NCI-H2029 (cell line): ENCODE measurements at regions not wholly inside any gene's neighbourhood (a gene's known extent, or its start where the extent isn't known, plus 50 kb on each side); places are given as distances from the start of the nearest gene placed in this dataset.

ENCODE experiments used
- DNase-seq: peaks from one replicate; lab custom pipeline; 2025; lab: John Stamatoyannopoulos, UW

DNA sequence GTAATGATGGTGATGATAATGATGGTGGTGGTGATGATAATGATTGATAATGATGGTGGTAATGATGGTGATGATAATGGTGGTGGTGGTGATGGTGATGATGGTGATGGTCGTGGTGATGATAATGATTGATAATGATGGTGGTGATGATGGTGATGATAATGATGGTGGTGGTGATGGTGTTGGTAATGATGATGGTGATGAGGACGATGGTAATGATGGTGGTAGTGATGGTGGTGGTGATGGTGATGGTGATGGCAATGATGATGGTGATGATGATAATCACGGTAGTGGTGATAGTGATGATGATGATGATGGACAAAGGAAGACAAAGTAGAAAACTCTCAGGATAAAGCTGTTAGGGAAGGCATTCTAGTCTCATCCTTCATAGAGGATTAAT lies 310.5 kb downstream of the MSX2 start:
- DNase-seq: no peak

DNA sequence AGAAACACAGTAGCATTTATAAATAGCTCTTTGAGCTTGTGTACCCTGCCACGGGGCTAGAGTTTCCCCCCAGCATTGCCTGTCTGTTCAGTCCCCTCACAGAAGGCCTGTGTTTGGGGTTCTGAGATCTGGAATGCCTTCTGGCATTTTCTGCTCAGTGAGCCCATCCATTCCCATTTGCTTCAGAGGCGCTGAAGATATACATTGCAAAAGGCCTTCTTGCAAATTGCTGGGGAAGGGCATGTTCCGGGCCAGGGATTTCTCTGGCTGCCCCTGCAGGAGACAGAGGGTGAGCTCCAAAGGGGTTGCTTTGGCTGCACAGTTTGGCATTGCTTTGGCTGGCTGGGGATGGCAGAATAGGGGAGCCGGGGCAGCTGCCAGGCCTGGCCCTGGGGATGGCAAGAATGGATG lies 308.4 kb downstream of the MSX2 start:
- no peak for DNase-seq

DNA sequence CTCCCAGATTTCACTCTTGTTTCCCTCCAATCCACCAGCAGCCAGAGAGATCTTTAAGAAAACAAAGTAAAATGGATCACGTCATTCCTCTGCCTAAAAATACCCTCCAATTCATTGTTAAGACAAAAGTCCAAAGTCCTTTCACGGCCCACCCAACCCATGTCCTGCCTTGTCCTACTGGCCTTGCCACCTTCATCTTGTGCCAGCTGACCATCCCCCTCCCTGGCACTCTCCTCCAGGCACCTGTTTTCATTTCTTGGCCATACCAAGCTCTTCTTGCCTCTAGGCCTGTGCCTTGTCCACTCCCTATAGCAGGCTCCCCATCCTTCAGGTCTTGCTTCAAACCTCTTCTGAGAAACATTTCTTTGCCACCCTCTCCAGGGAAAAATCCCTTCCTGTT lies 307.6 kb downstream of the MSX2 start:
- DNase-seq: no peak

DNA sequence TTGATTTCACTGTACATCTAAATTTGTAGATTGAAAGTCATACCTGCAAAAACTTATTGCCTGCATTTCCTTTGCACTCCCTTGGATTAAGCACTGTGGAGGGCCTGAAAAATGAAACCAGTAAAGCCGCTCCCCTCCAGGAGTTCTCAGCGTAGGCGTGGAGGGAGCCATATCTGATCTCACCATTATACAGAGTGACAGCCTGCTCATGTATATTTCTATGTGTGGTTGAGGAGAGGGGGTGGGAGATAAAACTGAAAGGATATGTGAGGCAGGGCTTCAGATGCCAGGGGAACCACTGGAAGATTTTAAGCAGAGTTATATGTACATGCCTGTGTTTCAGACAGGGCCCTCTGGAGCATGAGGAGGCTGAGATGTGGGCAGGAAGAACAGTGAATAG lies 303.0 kb downstream of the MSX2 start:
- no peak for DNase-seq

DNA sequence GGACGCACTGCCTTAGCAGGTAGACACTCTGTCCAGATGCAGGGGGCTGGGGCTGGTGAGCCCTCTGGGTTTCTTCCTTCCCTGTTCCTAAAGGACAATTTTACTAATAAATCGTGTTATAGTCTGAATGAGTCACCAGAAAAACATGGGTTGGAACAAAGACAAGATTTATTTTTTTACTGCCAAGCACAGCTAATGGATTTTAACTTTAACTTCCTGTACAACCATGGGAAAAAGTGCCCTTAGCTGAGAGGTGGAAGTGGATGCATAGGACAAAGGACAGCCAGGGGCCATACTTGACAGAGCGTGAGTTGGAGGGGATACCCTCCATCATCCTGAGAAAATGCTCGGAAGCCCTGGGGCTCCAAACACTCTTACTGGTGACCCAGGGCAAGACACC lies 300.7 kb downstream of the MSX2 start:
- no peak for DNase-seq

DNA sequence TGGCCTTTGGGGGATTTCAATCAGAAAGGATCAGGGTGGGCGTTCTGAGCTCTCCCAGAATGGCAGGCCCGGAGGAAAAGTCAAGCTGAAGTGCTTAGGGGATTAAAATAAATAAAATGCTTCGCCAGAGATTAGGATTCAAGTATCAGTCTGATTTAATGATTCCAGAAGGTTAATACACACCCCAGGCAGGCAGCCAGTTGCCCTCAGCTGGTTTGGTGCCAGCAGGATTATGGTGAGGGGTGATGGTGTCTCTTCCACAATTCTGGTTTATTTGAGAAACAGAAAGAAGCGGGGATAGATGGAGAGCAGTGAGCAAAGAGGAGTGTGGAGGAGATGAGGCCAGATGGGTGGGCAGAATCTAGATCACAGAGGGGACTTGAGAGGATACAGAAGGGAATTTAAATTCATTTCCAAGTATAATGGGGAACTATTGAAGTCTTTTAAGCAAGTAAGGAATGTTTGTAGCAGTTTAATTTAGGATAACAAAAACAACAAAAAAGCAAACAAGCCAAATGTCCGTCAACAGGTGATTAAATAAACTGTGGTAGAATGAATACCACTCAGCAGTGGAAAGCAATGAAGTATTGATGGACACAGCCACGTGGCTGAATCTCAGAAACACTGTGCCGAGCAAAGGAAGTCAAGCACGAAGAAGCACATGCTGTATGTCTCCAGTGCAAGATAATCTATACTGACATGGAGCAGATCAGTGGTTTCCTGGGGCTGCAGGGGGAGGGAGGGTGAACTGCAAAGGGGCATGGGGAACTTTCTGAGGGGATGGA lies 297.7 kb downstream of the MSX2 start:
- no peak for DNase-seq

DNA sequence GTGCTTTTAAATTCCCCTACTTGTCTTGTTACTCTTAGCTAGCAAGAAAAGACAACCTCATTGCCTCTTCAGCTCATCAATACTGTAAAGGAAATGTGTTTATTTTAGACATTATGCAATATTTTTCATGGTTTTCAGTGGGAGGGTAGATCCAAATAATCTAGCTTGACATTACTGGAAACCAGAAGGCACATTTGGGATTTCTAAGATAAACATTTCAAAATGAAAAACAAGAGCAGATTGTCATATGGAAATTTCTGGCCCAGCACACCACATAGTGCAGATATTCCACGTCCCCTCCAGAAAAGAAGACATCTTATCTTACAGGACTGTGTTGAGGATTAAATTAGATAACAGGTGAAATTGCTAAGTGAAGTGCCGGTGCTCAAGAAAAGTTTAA lies 296.9 kb downstream of the MSX2 start:
- no peak for DNase-seq

DNA sequence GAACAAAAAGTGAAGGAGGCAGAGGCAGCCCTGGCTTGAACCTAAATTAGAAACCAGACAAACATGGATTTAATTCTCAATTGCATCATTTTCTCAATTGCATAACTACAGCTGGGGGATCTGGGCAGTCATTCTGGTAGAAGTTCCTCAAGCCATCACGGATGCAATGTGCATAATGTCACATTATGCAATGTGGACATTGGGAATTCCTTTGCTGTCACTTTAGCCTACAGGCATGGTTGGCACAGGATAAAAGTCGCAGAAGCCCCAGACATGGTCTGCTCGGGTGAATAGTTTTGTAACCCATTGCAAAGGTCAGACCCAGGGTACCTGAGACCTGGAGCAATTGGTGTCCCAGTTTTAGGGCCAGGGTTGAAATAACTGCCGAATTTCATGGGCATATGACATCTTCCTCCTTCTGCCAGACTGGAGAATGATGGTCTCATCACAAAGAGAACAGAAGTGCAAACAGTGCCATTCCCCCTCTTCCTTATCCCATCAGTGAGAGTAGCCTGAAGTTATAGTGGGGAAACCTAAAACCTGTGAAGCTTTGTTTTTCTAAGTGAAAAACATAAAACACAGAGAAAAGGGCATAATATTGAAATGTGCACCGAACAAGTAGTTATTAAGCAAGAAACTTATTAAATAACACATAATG lies 290.8 kb downstream of the MSX2 start:
- no peak for DNase-seq

DNA sequence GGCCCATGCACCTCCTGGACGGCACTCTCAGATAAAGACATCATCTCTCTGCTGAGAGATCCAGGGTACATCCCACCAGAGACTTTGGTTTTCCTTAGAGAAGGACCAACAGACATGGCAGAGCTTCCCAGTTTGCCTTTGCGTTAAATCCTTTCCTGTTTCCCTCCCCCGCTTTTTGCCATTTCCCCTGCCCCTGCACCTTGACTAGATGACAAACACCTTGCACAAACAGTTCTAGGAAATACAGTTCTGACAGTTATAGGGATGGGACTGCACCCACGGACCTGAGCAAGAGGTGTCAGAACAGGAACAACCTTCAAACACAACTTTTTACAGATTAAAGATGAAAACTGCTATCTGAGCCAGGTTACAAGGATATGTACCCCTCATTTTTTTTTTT lies 288.9 kb downstream of the MSX2 start:
- DNase-seq: no peak

DNA sequence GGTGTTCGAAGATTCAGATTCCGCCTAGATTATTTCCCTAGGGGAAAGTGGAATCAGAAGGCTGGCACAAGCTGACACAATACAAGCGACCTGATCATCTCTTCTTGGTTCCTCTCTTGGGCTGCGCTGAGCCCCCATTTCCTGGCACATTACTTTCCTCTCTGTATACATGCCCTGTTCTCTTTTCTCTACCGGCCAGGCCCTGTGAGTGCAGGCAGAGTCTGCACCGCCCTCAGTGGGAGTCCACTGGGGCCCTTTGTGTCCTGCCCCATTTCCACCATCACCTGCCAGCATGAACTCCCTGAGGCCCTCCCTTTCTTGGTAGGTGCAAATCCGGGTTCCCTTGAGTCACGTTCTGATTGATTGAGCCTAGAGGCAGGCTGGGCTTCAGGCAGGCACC lies 287.9 kb downstream of the MSX2 start:
- no peak for DNase-seq

DNA sequence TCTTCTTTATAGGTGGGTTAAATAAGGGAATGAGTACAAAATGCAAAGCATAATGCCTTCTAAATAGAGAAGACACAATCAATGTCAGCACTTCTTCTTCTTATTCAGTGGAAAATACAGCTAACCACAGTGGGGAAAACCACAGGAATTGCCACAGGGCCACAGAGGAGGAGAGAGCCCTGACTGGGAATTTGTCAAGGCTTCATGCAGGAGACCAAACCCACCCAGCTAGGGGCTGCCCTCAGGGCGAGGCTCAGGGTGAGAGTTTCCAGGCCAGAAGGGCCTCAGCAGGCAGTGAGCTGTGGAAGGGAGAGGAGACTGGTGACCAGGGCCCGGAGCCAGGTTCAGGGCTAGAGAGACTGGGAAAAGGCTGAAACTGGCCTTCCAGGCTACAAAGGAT lies 279.1 kb downstream of the MSX2 start:
- no peak for DNase-seq

DNA sequence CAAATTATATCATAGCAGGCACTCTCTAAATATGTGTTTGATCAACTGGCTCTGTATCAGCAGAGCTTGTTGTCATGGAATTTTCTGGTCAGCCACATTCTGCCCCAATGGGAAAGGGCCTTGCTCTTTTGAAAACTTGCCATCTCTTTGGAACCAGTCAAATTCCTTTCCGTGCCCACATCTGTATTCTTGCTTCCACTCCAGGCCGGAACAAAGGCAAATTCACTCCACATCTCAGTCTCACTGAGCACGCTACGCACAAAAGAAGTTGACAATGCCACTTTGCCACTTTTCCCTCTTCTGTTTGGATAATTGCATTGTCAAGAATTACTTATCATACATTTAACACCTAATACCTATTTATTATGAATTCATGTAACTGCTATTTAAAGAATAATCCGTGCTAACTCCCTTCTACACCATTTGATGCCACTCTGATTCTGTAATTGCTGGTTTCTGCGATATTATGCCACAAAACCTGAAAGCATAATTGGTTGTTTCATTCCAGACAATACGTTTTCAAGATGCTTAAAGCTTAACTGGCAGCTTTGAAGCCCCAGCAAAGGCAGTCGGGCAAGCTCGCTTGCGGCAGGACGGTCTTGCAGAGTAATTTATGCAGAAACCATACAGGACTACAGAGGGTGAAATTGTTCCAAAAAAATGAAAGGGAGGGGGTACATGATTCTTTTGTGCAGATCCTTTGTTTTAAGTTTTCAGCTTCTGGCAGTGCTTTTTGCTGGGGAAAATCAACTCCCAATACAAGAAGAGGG lies 277.7 kb downstream of the MSX2 start:
- DNase-seq: no peak

DNA sequence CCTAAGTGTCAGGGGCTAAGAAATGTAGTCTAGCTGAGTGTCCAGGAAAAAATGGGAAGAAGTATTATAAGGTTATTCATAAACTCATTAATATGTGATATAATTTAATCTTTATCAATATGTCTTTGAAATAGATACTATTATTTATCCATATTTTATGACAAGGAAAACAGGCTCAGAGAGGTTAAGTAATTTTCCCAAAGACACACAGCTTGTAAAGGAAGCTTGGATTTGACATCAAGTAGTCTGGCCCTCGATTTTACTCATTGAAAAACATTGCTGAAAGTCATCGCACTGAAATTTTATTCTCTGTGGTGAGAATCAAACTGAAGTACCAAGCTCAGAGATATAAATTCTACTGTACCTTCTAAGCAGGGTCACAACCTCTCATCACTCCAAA lies 276.9 kb downstream of the MSX2 start:
- DNase-seq: no peak

DNA sequence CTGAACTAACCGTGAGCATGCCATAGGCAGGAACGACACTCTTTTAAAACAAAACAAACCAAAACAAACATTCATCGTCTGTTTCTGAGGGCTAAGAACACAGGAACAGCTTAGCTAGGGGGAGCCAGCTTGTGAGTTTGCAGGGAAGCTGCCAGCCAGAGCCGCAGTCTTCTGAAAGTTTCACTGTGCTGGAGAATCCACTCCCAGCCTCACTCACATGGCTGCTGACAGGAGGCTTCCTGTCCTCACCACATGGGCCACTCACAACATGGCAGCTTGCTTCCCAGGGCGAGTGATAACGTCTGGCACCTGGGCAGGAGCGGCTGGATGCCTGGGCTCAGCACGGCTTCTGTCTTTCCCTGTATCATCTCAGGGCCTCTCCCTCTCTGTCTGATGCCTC lies 275.2 kb downstream of the MSX2 start:
- DNase-seq: no peak

DNA sequence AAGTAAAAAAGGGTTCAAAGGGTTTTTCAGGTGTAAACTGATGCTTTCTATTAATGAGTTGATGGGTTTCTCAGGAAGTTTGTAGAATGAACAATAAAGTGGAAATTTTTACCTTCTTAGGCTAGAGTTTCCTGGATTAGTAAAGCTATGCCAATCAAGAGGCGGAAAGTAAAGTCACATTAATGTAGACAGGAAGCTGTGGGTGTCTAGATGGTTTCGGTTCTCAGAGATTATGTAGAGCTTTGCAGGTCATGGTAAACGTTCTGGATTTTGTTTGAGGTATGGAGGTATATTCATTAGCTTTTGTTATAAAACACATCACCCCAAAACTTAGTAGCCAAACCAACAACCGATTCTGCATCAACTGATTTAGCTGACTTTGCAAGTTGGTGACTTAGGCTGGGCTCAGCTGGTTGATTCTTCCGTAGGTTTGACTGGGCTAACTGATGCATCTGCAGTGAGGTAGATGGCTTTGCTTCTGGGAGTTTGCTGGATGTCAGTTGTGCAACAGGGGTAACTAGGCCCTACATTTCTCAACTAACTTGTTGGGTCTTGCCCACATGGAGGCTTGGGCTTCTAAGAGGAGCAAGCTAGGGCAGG lies 273.8 kb downstream of the MSX2 start:
- DNase-seq: no peak

DNA sequence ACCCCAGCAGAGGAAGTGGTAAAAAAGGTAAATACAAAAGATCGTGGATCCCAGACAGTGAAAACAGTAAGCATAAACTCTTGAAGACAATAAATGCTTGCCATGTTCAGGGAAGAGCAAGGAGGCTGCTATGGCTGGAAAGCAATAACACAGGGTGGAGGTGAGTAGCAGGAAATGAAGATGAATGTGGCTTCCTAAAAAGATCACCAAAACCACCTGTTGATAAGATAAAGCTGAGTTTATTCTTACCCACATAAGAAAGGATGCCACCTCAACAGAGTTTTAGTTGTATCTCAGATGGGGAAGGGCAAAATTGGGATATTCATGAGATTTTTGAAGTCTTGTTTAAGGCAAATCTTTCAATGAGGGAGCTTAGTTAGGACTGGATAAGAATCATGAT lies 273.3 kb downstream of the MSX2 start:
- no peak for DNase-seq

DNA sequence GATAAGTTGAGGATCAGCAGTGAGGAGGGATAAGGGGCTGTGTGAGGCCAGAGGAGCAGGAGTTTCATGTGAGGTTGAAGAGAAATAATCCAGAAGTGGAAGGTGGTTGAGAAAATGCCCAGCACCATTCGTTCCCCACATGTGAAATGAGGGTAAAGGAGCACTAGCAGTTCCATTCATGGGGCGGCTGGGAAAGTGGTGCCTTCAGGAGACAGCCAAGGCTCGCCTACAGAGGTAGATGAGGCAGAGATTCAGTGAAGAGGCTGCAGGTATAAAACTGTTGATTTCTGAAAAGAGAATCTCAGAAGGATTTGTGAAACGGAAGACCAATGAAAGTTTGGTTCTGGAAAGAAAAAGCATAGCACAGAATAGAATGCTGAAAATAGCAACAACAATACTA lies 272.6 kb downstream of the MSX2 start:
- DNase-seq: no peak

DNA sequence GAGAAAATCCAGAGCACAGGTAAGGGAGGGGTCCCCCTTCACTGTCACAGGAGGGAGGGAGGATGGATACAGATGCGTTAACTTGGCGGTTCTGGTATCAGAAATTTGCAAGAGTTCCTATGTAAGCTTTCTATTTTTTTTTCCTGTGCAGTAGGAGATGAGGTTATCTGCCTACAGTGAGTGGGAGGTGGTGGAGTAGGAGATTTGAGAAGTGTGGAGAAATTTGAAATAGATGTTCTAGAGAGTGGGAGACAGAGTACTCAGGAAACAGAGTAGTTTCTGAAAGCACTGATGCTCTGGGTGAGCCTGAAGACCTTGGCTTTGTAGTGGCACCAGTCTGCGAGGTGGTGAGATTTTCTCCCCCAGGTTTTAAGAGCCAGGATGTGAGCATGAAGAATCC lies 271.4 kb downstream of the MSX2 start:
- DNase-seq: no peak

DNA sequence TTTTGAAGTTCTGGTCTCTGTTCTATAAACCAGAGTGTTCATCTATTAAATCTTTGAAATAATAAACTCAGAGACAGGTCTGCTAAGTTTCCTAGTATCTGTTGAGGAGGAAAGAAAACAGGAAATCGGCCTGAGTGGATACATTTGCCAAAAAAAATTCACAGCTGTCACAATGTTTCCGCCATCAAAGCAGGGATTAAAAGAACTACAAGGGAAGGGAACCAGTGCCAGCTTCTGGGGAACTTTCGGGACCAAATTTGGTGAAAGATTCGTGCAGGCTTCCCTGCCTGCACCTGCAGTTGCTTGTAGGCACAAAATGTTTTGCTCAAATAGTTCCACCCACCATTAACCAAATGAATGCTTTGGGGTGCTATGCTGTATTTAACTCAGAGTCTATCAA lies 267.5 kb downstream of the MSX2 start:
- no peak for DNase-seq

DNA sequence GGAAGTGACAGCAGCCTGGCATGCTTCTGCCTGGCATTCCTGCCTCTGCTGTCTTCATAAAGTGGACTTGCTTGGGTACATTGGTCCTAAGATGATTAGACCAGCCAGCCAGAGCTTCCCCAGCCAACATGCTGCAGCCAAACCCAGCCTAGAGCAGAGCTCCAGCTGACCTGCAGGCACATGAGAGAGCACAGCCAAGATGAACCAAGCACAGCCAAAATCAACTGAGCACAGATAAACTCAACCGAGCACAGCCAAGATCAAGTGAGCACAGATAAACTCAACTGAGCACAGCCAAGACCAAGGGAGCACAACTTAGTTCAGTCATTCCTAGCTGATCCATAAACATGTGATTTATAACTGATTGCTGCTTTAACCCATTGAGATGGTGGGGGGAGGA lies 266.5 kb downstream of the MSX2 start:
- no peak for DNase-seq

DNA sequence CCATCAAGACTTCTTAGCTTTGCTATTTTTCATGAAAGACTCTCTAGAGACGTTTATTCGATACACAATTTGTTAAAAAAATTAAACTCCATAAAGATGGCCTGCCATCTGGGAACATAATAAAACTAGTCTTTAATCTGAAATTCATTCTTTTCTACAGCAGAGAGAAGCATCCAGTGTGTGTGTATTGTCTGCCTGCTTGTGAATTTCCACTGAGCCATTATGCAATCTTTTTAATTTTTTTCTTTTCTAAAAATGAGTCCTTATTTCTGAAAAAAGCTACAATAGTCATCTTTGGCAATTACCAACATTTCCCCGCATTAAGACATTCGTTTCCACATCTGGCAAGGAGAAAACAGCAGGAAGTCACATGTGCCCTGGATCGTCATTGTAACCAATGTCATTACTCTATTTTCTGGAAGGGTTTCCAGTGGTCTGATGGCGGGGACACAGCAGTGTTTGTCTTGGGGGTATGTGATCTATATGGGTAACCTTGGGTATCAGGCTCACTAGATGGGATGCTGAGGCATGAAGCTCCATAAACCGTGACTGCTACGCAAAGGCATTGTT lies 263.1 kb downstream of the MSX2 start:
- DNase-seq: no peak

DNA sequence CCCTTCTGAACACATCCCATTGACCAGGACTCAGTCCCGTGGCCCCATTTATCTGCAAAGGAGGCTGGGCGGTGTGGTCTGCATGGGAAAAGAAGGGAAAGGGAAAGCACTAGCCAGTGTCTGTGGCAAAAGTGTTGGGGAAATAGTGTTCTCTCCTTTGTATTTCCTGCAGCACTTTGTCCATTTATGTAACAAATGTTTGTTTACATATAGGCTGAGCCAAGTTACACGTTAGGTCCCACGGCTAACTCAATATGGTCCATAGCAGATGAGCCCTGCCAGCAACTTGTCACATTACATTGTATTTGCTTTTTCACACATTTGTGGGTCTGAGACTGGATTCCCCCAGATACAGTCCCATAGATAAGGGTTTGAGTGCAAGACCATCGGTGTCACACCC lies 260.5 kb downstream of the MSX2 start:
- DNase-seq: no peak

DNA sequence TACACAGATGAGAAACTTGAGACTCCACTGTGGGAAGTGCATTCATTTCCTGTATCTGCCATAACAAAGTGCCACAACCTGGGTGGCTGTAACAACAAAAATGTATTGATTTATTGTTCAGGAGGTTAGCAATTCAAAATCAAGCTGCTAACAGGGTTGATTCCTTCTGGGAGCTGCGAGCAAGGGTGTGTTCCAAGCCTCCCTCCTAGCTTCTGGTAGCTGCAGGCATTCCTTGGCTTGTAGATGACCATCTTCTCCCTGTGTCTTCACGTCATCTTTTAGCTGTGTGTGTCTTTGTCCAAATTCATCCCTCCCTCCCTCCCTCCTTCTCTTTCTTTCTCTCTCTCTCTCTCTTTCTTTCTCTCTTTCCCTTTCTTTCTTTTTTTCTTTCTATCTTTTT lies 258.1 kb downstream of the MSX2 start:
- DNase-seq: no peak
